KOPT-K1 (cell line): ENCODE measurements at regions not wholly inside any gene's neighbourhood (a gene's known extent, or its start where the extent isn't known, plus 50 kb on each side); places are given as distances from the start of the nearest gene placed in this dataset.
"Not testable (repeated sequence)": the region's sequence is repeated elsewhere in the genome, so short reads cannot be mapped to it uniquely, and the experiment has no call there.

Experiments
- H3K27ac ChIP-seq: fragments of 200-600 bp; sonication (generic); 2 replicates; pipeline ENCODE4 v1.5.1; 2016; ENCODE audit warnings: antibody characterized with exemption, mild to moderate bottlenecking, low read depth, low read length; ENCODE audit not compliant: poor library complexity, severe bottlenecking
- H3K36me3 ChIP-seq: fragments of 200-600 bp; sonication (generic); 2 replicates; pipeline ENCODE4 v1.5.1; 2017; ENCODE audit warnings: antibody characterized with exemption, mild to moderate bottlenecking, low read length, moderate library complexity; ENCODE audit not compliant: insufficient read depth
- H3K9me3 ChIP-seq: fragments of 200-600 bp; sonication (generic); 2 replicates; pipeline ENCODE4 v1.5.1; 2017; ENCODE audit warnings: antibody characterized with exemption, low read length, mild to moderate bottlenecking; ENCODE audit not compliant: insufficient read depth, poor library complexity, severe bottlenecking

GRCh38 chr10:28449382-28449781 lies 83.5 kb upstream of the WAC start:
- Histone ChIP-seq H3K9me3 (peaks cover 6% of the 10 kb centered on the region), H3K36me3 (no peaks in the 10 kb centered on the region), H3K27ac (no peak overlapping the region)

GRCh38 chr10:28449926-28450325 lies 83.0 kb upstream of the WAC start:
- Histone ChIP-seq H3K27ac (no peak overlapping the region), H3K36me3 (no peaks in the 10 kb centered on the region), H3K9me3 (peaks cover 6% of the 10 kb centered on the region)

- no peak overlapping the region for H3K27ac ChIP-seq
- H3K9me3 ChIP-seq = peaks cover 6% of the 10 kb centered on the region
- H3K36me3 ChIP-seq = no peaks in the 10 kb centered on the region
These were observed 79.0 kb upstream of the WAC start for GRCh38 chr10:28453926-28454325.

GRCh38 chr10:28457110-28457509 lies 75.8 kb upstream of the WAC start:
- Histone ChIP-seq H3K36me3 (no peaks in the 10 kb centered on the region), H3K27ac (no peak overlapping the region), H3K9me3 (peaks cover 6% of the 10 kb centered on the region)

GRCh38 chr10:28457873-28458272 lies 75.0 kb upstream of the WAC start:
- not testable (repeated sequence) for H3K36me3 ChIP-seq, H3K9me3 ChIP-seq, H3K27ac ChIP-seq

- Histone ChIP-seq H3K9me3 (no peaks in the 10 kb centered on the region), H3K27ac (no peak overlapping the region)
These were observed 73.3 kb upstream of the WAC start for GRCh38 chr10:28459453-28460144.

GRCh38 chr10:28463141-28463540 lies 69.8 kb upstream of the WAC start:
- Histone ChIP-seq H3K36me3 (no peaks in the 10 kb centered on the region), H3K9me3 (no peaks in the 10 kb centered on the region), H3K27ac (no peak overlapping the region)

More at GRCh38 chr10:28459453-28460144, 73.3 kb upstream of the WAC start:
- no peaks in the 10 kb centered on the region for H3K36me3 ChIP-seq

GRCh38 chr10:28463676-28464395 lies 69.1 kb upstream of the WAC start:
- Histone ChIP-seq H3K9me3 (no peaks in the 10 kb centered on the region), H3K36me3 (no peaks in the 10 kb centered on the region), H3K27ac (no peak overlapping the region)

- H3K9me3 ChIP-seq = no peaks in the 10 kb centered on the region
- no peaks in the 10 kb centered on the region for H3K36me3 ChIP-seq
- no peak overlapping the region for H3K27ac ChIP-seq
These were observed 65.3 kb upstream of the WAC start for GRCh38 chr10:28467615-28468014.

- H3K36me3 ChIP-seq = no peaks in the 10 kb centered on the region
- no peak overlapping the region for H3K27ac ChIP-seq
- H3K9me3 ChIP-seq = no peaks in the 10 kb centered on the region
These were observed 64.0 kb upstream of the WAC start for GRCh38 chr10:28468707-28469483.

GRCh38 chr10:28470873-28471651 lies 61.9 kb upstream of the WAC start:
- Histone ChIP-seq H3K36me3 (no peaks in the 10 kb centered on the region), H3K27ac (no peak overlapping the region), H3K9me3 (no peaks in the 10 kb centered on the region)

GRCh38 chr10:28471652-28472050 lies 61.3 kb upstream of the WAC start:
- H3K9me3 ChIP-seq = no peaks in the 10 kb centered on the region
- no peak overlapping the region for H3K27ac ChIP-seq
- no peaks in the 10 kb centered on the region for H3K36me3 ChIP-seq

- Histone ChIP-seq H3K27ac (no peak overlapping the region), H3K9me3 (peaks cover 3% of the 10 kb centered on the region), H3K36me3 (no peaks in the 10 kb centered on the region)
These were observed 54.3 kb upstream of the WAC start for GRCh38 chr10:28478646-28479045.

GRCh38 chr10:28479425-28479865 lies 53.5 kb upstream of the WAC start:
- Histone ChIP-seq H3K27ac (no peak overlapping the region), H3K9me3 (peaks cover 3% of the 10 kb centered on the region), H3K36me3 (no peaks in the 10 kb centered on the region)
